K562 (cell line): ENCODE measurements at regions not wholly inside any gene's neighbourhood (a gene's known extent, or its start where the extent isn't known, plus 50 kb on each side); places are given as distances from the start of the nearest gene placed in this dataset.

Experiments
- ATAC-seq: fragments of 200-7000 bp; cut with Tn5 transposase; 3 replicates; pipeline ENCODE4 v1.9.1; 2020; ENCODE audit warnings: moderate library complexity
- BruUV-seq: library from RNA; stranded (reverse); fragments of 400-500 nt; replicated peaks from 2 replicates; lab custom pipeline; 2021; lab: Mats Ljungman, UMichigan
- CTCF ChIA-PET: fragments of 300-600 bp; formaldehyde crosslinking; extraction: SDS; loops from one replicate; lab custom pipeline; 2021; ENCODE audit warnings: low intra/inter-chr PET ratio; lab: Yijun Ruan, JAX
- POLR2A ChIA-PET: fragments of 300-600, 350-650 bp; sonication (Branson Sonifier 250); formaldehyde crosslinking; extraction: SDS; loops from one replicate; lab custom pipeline; 2021; ENCODE audit warnings: antibody characterized with exemption, inconsistent platforms; lab: Yijun Ruan, JAX
- DNase-seq, 4 experiments: peaks; one replicate each; pipeline versions ENCODE4 v3.0.0 to v3.0.0-alpha.2; 2011 to 2018; ENCODE audit warnings: low spot score in 3 of 4, mixed read lengths in 3 of 4; ENCODE audit errors: extremely low read depth in 1 of 4
- FAIRE-seq: peaks from 2 replicates; lab custom pipeline; 2011; peaks lifted over from hg19 to GRCh38; lab: Jason Lieb, UNC
- H2AFZ ChIP-seq: 2 replicates; pipeline ENCODE4 v1.6.0; 2011; ENCODE audit warnings: low read depth, low read length, control low read depth, inconsistent platforms
- H3K27ac ChIP-seq: fragments of 200-600 bp; 3 replicates; pipeline ENCODE4 v1.8.0; 2011; ENCODE audit warnings: low read depth, mild to moderate bottlenecking, control low read depth, inconsistent platforms, low read length, moderate library complexity, mixed read lengths; ENCODE audit errors: extremely low read depth
- H3K27me3 ChIP-seq, 2 experiments: fragments of 300-600 bp in 1 of 2; 2 replicates in 1 of 2; 3 replicates in 1 of 2; pipeline versions ENCODE4 v1.6.0 to v1.8.0; 2011; ENCODE audit warnings: inconsistent platforms in 2 of 2, low read length in 2 of 2, mild to moderate bottlenecking in 1 of 2, mixed read lengths in 1 of 2, moderate library complexity in 1 of 2; ENCODE audit not compliant: control insufficient read depth in 2 of 2, insufficient read depth in 2 of 2
- H3K36me3 ChIP-seq: fragments of 300-600 bp; 3 replicates; pipeline ENCODE4 v1.8.0; 2011; ENCODE audit warnings: mild to moderate bottlenecking, low read length, inconsistent platforms; ENCODE audit not compliant: control insufficient read depth, insufficient read depth
- H3K4me1 ChIP-seq, 2 experiments: fragments of 200-600 bp in 1 of 2; replicated peaks in 1 of 2; 2 replicates in 1 of 2; 3 replicates in 1 of 2; pipeline versions ENCODE4 v1.5.1 to v1.8.0; 2011; ENCODE audit warnings: inconsistent platforms in 2 of 2, low read length in 2 of 2, mild to moderate bottlenecking in 1 of 2, mixed read lengths in 1 of 2, moderate library complexity in 1 of 2; ENCODE audit not compliant: control insufficient read depth in 2 of 2, insufficient read depth in 2 of 2
- H3K4me2 ChIP-seq: 2 replicates; pipeline ENCODE4 v1.6.1; 2011; ENCODE audit warnings: low read length, control low read depth, inconsistent platforms, mixed read lengths; ENCODE audit not compliant: insufficient read depth
- H3K4me3 ChIP-seq: fragments of 200-600 bp; sonication (generic), shearing (Covaris generic); 2 replicates; pipeline ENCODE4 v1.5.1; 2016; ENCODE audit warnings: control low read depth, inconsistent platforms
- H3K79me2 ChIP-seq: fragments of 200-600 bp; 3 replicates; pipeline ENCODE4 v1.8.0; 2011; ENCODE audit warnings: low read length, inconsistent platforms; ENCODE audit not compliant: control insufficient read depth, insufficient read depth
- H3K9ac ChIP-seq, 2 experiments: 2 replicates each; pipeline versions ENCODE4 v1.6.0 to v1.6.1; 2011; ENCODE audit warnings: low read depth in 2 of 2, low read length in 2 of 2, control low read depth in 1 of 2, inconsistent platforms in 1 of 2, mild to moderate bottlenecking in 1 of 2, mixed read lengths in 1 of 2; ENCODE audit not compliant: insufficient read depth in 1 of 2
- H3K9me1 ChIP-seq: one replicate; pipeline ENCODE4 v1.6.0; 2011; ENCODE audit warnings: inconsistent platforms, mild to moderate bottlenecking, low read length, moderate library complexity; ENCODE audit not compliant: control insufficient read depth, insufficient read depth
- H3K9me3 ChIP-seq: replicated peaks from 2 replicates; pipeline ENCODE4 v1.5.1; 2011; ENCODE audit warnings: low read depth, low read length, inconsistent platforms; ENCODE audit not compliant: control insufficient read depth, insufficient read depth
- H4K20me1 ChIP-seq: replicated peaks from 2 replicates; pipeline ENCODE4 v1.6.1; 2011; ENCODE audit warnings: low read length, inconsistent platforms, mixed read lengths; ENCODE audit not compliant: control insufficient read depth, insufficient read depth
- ARID1B ChIP-seq: fragments of 450-650 bp; IDR thresholded peaks from 2 replicates; pipeline ENCODE4 v1.6.1; 2016; ENCODE audit warnings: antibody characterized with exemption, mild to moderate bottlenecking, inconsistent platforms
- CHAMP1 ChIP-seq: fragments of 450-650 bp; IDR thresholded peaks from 2 replicates; pipeline ENCODE4 v1.6.1; 2016; ENCODE audit warnings: mild to moderate bottlenecking
- NCOA2 ChIP-seq, 2 experiments: fragments of 450-650 bp; IDR thresholded peaks; 2 replicates each; pipeline ENCODE4 v1.6.1; 2018; ENCODE audit warnings: mild to moderate bottlenecking in 2 of 2, moderate library complexity in 1 of 2; ENCODE audit not compliant: partially characterized antibody in 2 of 2
- RBM17 ChIP-seq: fragments of 200-400 bp; formaldehyde crosslinking; IDR thresholded peaks from 2 replicates; pipeline ENCODE4 v1.6.1; 2017; ENCODE audit warnings: low read depth, mild to moderate bottlenecking, low read length, borderline replicate concordance
- SRSF7 ChIP-seq: fragments of 200-400 bp; formaldehyde crosslinking; optimal IDR thresholded peaks from 2 replicates; pipeline ENCODE3; 2017; ENCODE audit warnings: mild to moderate bottlenecking, low read depth, low read length
- ZBTB12 ChIP-seq: fragments of 250-450 bp; sonication (Bioruptor Pico); IDR thresholded peaks from 2 replicates; pipeline ENCODE4 v1.4.0; 2020
- ZFP30 ChIP-seq: fragments of 250-450 bp; sonication (Bioruptor Pico); IDR thresholded peaks from 2 replicates; pipeline ENCODE4 v1.8.0; 2022; ENCODE audit warnings: moderate library complexity, mild to moderate bottlenecking, inconsistent platforms, borderline replicate concordance
- ZNF263 ChIP-seq: sonication (generic); formaldehyde crosslinking; IDR thresholded peaks from 2 replicates; pipeline ENCODE4 v1.8.0; 2022; ENCODE audit warnings: mild to moderate bottlenecking, missing genetic modification reagents, borderline replicate concordance
- ZNF318 ChIP-seq, 2 experiments: fragments of 450-650 bp; IDR thresholded peaks; 2 replicates each; pipeline ENCODE4 v1.6.1; 2016; ENCODE audit warnings: mild to moderate bottlenecking in 2 of 2, borderline replicate concordance in 1 of 2, low read depth in 1 of 2, moderate library complexity in 1 of 2
- ZNF408 ChIP-seq: fragments of 250-450 bp; sonication (Bioruptor Pico); IDR thresholded peaks from 2 replicates; pipeline ENCODE4 v1.4.0; 2020; ENCODE audit warnings: low read depth, mild to moderate bottlenecking, moderate library complexity
- ZNF785 ChIP-seq: fragments of 250-450 bp; sonication (Bioruptor Pico); IDR thresholded peaks from 2 replicates; pipeline ENCODE4 v1.4.0; 2020; ENCODE audit warnings: mild to moderate bottlenecking
- WGBS: fragments of 100-300 bp; shearing (Covaris generic); methylation state at CpG from one replicate; pipeline ENCODE4 v1.1.6; 2016; ENCODE audit warnings: low coverage, mixed read lengths; ENCODE audit not compliant: insufficient coverage; ENCODE audit errors: missing lambda C conversion rate; 5-methylcytosine and 5-hydroxymethylcytosine counted together
- in situ Hi-C: fragments of 300-500 bp; cut with MboI; formaldehyde crosslinking; loops from 4 replicates; pipeline ENCODE4 v1.15.0; 2018; ENCODE audit warnings: inconsistent platforms, mixed read lengths
- intact Hi-C: fragments of 100-400 bp; cut with micrococcal nuclease; formaldehyde crosslinking; loops from 2 replicates; pipeline ENCODE4 v1.14.2; 2022

- in situ Hi-C loops, result no loop called here
- H3K4me1 ChIP-seq, result no peaks in the 10 kb centered on the region
- H2AFZ ChIP-seq, result no peak overlapping the region
- FAIRE-seq, result no peak
- no peak for ATAC-seq
- H3K4me2 ChIP-seq, result no peak overlapping the region
- WGBS, result 0% methylated on average over 2 of the region's 2 CpGs
- no peak overlapping the region for H3K27ac ChIP-seq
- intact Hi-C loops, result no loop called here
- DNase-seq, result no peak
- H3K9ac ChIP-seq, result no peak overlapping the region
- BruUV-seq, result no TSS peak
- no peaks in the 10 kb centered on the region for H3K9me1 ChIP-seq
- H3K36me3 ChIP-seq, result no peaks in the 10 kb centered on the region
- no peaks in the 10 kb centered on the region for H3K9me3 ChIP-seq
- ChIA-PET POLR2A (no interaction called here), CTCF (no interaction called here)
- no peaks in the 10 kb centered on the region for H3K79me2 ChIP-seq
- H3K4me3 ChIP-seq, result no peak overlapping the region
- H4K20me1 ChIP-seq, result no peaks in the 10 kb centered on the region
- peaks cover 0 to 9% of the 10 kb centered on the region in 2 experiments; a peak in 2 of 5 replicates for H3K27me3 ChIP-seq
- TF ChIP-seq SRSF7 (no peak), ZBTB12 (CRISPR knock-in tag) (no peak), ZNF785 (CRISPR knock-in tag) (no peak), NCOA2 (IDR thresholded peaks at IDR 0.05; ENCODE audit: partially characterized antibody in 2 of 2) (no peak), CHAMP1 (no peak), ZFP30 (CRISPR knock-in tag) (no peak), ZNF408 (no peak), ARID1B (no peak), ZNF263 (no peak), ZNF318 (IDR thresholded peaks at IDR 0.05; ENCODE audit: borderline replicate concordance in 1 of 2, low read depth in 1 of 2) (no peak), RBM17 (no peak)
Observed at GRCh38 chr1:56397409-56397808, 182.0 kb downstream of the PLPP3 start.
